ENCODE measurements at regions not wholly inside any gene's neighbourhood (a gene's known extent, or its start where the extent isn't known, plus 50 kb on each side); places are given as distances from the start of the nearest gene placed in this dataset.
"Not testable (repeated sequence)": the region's sequence is repeated elsewhere in the genome, so short reads cannot be mapped to it uniquely, and the experiment has no call there.

GRCh38 chr6:157727629-157728182, 95.3 kb upstream of the SNX9 start:
- ATAC-seq, result no peak

- no peak for ATAC-seq
These were observed 94.7 kb upstream of the SNX9 start for GRCh38 chr6:157728183-157728881.

- no peak for ATAC-seq
These were observed 91.8 kb upstream of the SNX9 start for GRCh38 chr6:157731221-157731620.

GRCh38 chr6:157732007-157732406, 91.0 kb upstream of the SNX9 start:
- ATAC-seq, result no peak

GRCh38 chr6:157732416-157733161, 90.5 kb upstream of the SNX9 start:
- ATAC-seq, result no peak

- ATAC-seq, result not testable (repeated sequence)
These were observed 86.5 kb upstream of the SNX9 start for GRCh38 chr6:157736555-157736954.

GRCh38 chr6:157741321-157741947, 81.6 kb upstream of the SNX9 start:
- no peak for ATAC-seq

GRCh38 chr6:157741948-157742556, 81.0 kb upstream of the SNX9 start:
- no peak for ATAC-seq

- no peak for ATAC-seq
These were observed 78.9 kb upstream of the SNX9 start for GRCh38 chr6:157744102-157744601.

GRCh38 chr6:157746897-157747296, 76.1 kb upstream of the SNX9 start:
- ATAC-seq, result no peak

GRCh38 chr6:157747370-157747769, 75.7 kb upstream of the SNX9 start:
- ATAC-seq, result no peak

GRCh38 chr6:157748839-157749571, 74.0 kb upstream of the SNX9 start:
- no peak for ATAC-seq

GRCh38 chr6:157750973-157751372, 72.1 kb upstream of the SNX9 start:
- not testable (repeated sequence) for ATAC-seq

- ATAC-seq, result no peak
These were observed 71.4 kb upstream of the SNX9 start for GRCh38 chr6:157751547-157752200.

GRCh38 chr6:157752879-157753278, 70.2 kb upstream of the SNX9 start:
- not testable (repeated sequence) for ATAC-seq

- no peak for ATAC-seq
These were observed 69.8 kb upstream of the SNX9 start for GRCh38 chr6:157753291-157753690.

GRCh38 chr6:157753801-157754200, 69.2 kb upstream of the SNX9 start:
- not testable (repeated sequence) for ATAC-seq

GRCh38 chr6:157754351-157754750, 68.7 kb upstream of the SNX9 start:
- ATAC-seq, result no peak

- no peak for ATAC-seq
These were observed 67.9 kb upstream of the SNX9 start for GRCh38 chr6:157755032-157755745.

- no peak for ATAC-seq
These were observed 67.2 kb upstream of the SNX9 start for GRCh38 chr6:157755746-157756411.
